PFSK-1 (cell line): ENCODE measurements at regions not wholly inside any gene's neighbourhood (a gene's known extent, or its start where the extent isn't known, plus 50 kb on each side); places are given as distances from the start of the nearest gene placed in this dataset.

Experiments used
- FOXP2 ChIP-seq: optimal IDR thresholded peaks from 2 replicates; pipeline ENCODE3; 2011; ENCODE audit warnings: borderline replicate concordance, control low read depth, inconsistent platforms; ENCODE audit not compliant: insufficient read depth; ENCODE audit errors: extremely low read length, extremely low read depth
- POLR2AphosphoS5 ChIP-seq: IDR thresholded peaks from 2 replicates; pipeline ENCODE4 v1.6.1; 2012; ENCODE audit warnings: low read depth, mild to moderate bottlenecking, control low read depth, low read length, moderate library complexity
- REST ChIP-seq, 2 experiments: IDR thresholded peaks; 2 replicates each; pipeline versions ENCODE4 v1.6.1 to v1.8.0; 2011 to 2012; ENCODE audit warnings: low read depth in 2 of 2, low read length in 2 of 2, control low read depth in 1 of 2, inconsistent platforms in 1 of 2, mild to moderate bottlenecking in 1 of 2, moderate library complexity in 1 of 2; ENCODE audit not compliant: insufficient read depth in 1 of 2

GRCh38 chrX:52271206-52271605 is 86.5 kb downstream of the MAGED4 start:
- TF ChIP-seq POLR2AphosphoS5 (no peak), REST (IDR thresholded peaks at IDR 0.05; ENCODE audit: insufficient read depth in 1 of 2, low read depth in 2 of 2, low read length in 2 of 2) (no peak), FOXP2 (no peak)
